Tibial nerve (tissue), 4 donors: ENCODE measurements at regions not wholly inside any gene's neighbourhood (a gene's known extent, or its start where the extent isn't known, plus 50 kb on each side); places are given as distances from the start of the nearest gene placed in this dataset.

Experiments used
- DNase-seq, 2 donors: peaks; one replicate each; pipeline ENCODE4 v3.0.0-alpha.2; 2019; ENCODE audit warnings: low spot score in 2 of 2
- H3K27ac ChIP-seq, 4 donors: fragments of 200-600 bp; sonication (generic) in 3 of 4; one replicate each; pipeline ENCODE4 v1.5.1; 2017 to 2019; ENCODE audit warnings: mild to moderate bottlenecking in 1 of 4
- H3K27me3 ChIP-seq, 2 donors: fragments of 200-600 bp; sonication (generic) in 1 of 2; one replicate each; pipeline versions ENCODE4 v1.5.1 to v1.6.0; 2017 to 2019
- H3K36me3 ChIP-seq, 3 donors: fragments of 200-600 bp; sonication (generic); one replicate each; pipeline ENCODE4 v1.5.1; 2018 to 2019
- H3K4me1 ChIP-seq, 4 donors: fragments of 200-600 bp; sonication (generic) in 3 of 4; one replicate each; pipeline ENCODE4 v1.5.1; 2017 to 2019
- H3K4me3 ChIP-seq, 4 donors: fragments of 200-600 bp; sonication (generic) in 3 of 4; one replicate each; pipeline ENCODE4 v1.5.1; 2017 to 2019; ENCODE audit warnings: mild to moderate bottlenecking in 1 of 4, moderate library complexity in 1 of 4
- H3K9me3 ChIP-seq, 4 donors: fragments of 200-600 bp; sonication (generic) in 3 of 4; one replicate each; pipeline ENCODE4 v1.5.1; 2017 to 2019
- EP300 ChIP-seq, 2 donors: sonication (generic); formaldehyde crosslinking; IDR thresholded peaks; one replicate each; pipeline ENCODE4 v1.6.1; 2017; ENCODE audit warnings: antibody characterized with exemption in 2 of 2, mild to moderate bottlenecking in 1 of 2
- POLR2A ChIP-seq, 2 donors: fragments of 450-650 bp; IDR thresholded peaks; one replicate each; pipeline ENCODE4 v1.6.1; 2017; ENCODE audit warnings: antibody characterized with exemption in 2 of 2, mild to moderate bottlenecking in 2 of 2, moderate library complexity in 2 of 2
- WGBS, 2 donors: methylation state at CpG; one replicate each; pipeline ENCODE4 v1.1.5; 2018; 5-methylcytosine and 5-hydroxymethylcytosine counted together
- TF ChIP-seq, protein P1 (sequence below), 5 experiments: fragments of 200-600 bp in 3 of 5; fragments of 450-650 bp in 2 of 5; sonication (generic) in 3 of 5; IDR thresholded peaks; one replicate each; pipeline ENCODE4 v1.5.1; 2016 to 2019; ENCODE audit warnings: antibody characterized with exemption in 5 of 5, mild to moderate bottlenecking in 3 of 5, moderate library complexity in 2 of 5

DNA sequence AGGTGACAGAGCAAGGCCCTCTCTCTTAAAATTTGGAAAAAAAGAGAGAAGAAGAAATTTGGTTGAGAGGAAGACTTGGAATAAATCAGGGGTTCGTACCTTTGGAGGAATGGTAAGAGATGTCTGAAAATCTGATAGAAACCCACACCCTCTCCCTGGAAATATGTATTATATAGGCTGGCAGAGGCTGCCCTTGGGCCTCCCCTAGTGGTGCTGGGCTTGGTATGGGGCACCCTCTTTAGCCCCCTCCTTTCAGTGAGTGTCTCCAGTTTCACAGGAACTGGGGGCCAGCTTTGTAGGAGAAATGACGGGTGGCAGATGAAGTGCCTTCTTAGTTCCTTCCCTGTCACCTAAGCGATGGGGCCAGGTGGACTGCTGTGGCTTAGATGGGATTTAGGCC lies 82.9 kb upstream of the SLC2A1 start:
- H3K27me3 ChIP-seq: no peaks in the 10 kb centered on the region
- H3K4me1 ChIP-seq: peaks cover 0 to 7% (median 0%) of the 10 kb centered on the region in 4 donors
- TF ChIP-seq EP300 (IDR thresholded peaks at IDR 0.05) (no peak), POLR2A (IDR thresholded peaks at IDR 0.05) (no peak)
- TF ChIP-seq, protein P1, sequence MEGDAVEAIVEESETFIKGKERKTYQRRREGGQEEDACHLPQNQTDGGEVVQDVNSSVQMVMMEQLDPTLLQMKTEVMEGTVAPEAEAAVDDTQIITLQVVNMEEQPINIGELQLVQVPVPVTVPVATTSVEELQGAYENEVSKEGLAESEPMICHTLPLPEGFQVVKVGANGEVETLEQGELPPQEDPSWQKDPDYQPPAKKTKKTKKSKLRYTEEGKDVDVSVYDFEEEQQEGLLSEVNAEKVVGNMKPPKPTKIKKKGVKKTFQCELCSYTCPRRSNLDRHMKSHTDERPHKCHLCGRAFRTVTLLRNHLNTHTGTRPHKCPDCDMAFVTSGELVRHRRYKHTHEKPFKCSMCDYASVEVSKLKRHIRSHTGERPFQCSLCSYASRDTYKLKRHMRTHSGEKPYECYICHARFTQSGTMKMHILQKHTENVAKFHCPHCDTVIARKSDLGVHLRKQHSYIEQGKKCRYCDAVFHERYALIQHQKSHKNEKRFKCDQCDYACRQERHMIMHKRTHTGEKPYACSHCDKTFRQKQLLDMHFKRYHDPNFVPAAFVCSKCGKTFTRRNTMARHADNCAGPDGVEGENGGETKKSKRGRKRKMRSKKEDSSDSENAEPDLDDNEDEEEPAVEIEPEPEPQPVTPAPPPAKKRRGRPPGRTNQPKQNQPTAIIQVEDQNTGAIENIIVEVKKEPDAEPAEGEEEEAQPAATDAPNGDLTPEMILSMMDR (IDR thresholded peaks at IDR 0.05): no peak
- H3K27ac ChIP-seq: no peak overlapping the region
- H3K9me3 ChIP-seq: no peaks in the 10 kb centered on the region
- no peak overlapping the region for H3K4me3 ChIP-seq
- H3K36me3 ChIP-seq: no peaks in the 10 kb centered on the region
- 93 to 94% methylated on average over 3 of the region's 3 CpGs for WGBS, 2 donors
- no peak for DNase-seq

DNA sequence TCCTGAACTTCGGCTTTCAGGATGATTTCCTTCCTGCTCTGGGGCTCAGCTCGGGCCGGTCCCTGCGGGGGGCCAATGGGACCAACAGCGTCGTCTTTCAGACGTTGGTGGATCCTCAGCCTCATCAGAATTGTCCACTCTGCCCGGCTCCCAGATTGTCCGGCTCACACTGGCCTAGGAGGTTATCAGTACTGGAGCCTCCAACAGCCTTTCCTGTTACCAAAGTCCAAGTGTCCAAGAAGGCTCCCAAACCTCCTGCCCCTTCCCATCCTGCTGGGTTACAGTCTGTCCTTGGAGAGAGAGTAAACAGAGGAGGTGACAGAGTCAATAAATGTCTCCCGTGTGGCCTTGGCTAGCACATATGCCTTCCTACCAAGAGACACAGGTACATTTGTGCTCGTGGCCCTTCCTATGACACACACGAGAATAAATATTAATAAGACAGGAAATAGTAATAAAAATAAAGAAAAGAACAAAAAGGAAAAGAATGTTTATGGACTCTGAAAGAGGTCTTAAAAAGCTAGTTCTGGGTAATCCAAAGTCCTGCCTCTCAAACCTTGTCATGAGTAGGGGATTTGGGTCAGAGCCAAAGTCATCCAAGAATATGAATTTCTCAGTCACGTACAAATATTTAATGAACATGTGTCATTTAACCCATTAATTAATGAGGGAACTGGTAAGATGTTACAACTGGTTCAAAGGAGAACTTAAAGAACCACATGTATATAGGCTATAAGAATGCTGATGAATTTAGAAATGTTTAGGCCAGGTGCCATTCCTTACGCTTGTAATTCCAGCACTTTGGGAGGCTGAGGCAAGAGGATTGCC lies 80.8 kb upstream of the SLC2A1 start:
- no peak overlapping the region for H3K27ac ChIP-seq
- TF ChIP-seq POLR2A (IDR thresholded peaks at IDR 0.05): no peak
- TF ChIP-seq EP300 (IDR thresholded peaks at IDR 0.05): no peak
- TF ChIP-seq, protein P1 (IDR thresholded peaks at IDR 0.05): no peak
- H3K9me3 ChIP-seq: no peaks in the 10 kb centered on the region
- WGBS, 2 donors: 47 to 49% methylated on average over 14 of the region's 14 CpGs
- H3K36me3 ChIP-seq: no peaks in the 10 kb centered on the region
- H3K27me3 ChIP-seq: no peaks in the 10 kb centered on the region
- no peak for DNase-seq
- peaks cover 0 to 8% (median 0%) of the 10 kb centered on the region in 4 donors for H3K4me1 ChIP-seq
- no peak overlapping the region for H3K4me3 ChIP-seq

DNA sequence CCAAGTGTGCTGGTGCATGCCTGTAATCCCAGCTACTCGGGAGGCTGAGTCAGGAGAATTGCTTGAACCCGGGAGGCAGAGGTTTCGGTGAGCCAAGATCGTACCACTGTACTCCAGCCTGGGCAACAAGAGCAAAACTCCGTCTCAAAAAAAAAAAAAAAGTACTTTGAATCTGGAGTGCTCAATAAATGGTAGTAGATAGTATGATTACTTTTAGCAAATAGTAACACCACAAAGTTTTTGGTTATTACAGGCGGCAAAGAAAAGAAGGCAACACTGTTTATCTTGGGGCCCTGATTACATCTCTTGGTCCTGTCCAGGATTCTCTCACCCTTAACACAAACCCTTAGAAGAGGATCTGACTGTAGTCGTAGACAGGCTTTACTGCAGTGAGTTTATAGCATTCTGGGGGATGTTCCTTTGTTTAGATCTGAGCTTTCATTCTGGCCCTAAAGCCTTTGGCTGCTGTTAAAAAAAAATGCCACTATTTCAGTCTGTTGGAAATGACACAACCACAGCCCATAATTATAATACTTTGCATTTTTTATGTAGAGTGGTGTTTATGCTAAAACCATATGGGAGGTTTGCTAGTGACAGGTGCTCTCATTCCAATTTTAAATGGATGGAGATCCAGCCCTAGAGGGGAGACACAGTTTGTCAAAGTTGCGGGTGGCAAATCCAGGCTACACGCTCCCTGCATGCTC lies 79.7 kb upstream of the SLC2A1 start:
- no peaks in the 10 kb centered on the region for H3K27me3 ChIP-seq
- H3K36me3 ChIP-seq: no peaks in the 10 kb centered on the region
- H3K4me1 ChIP-seq: peaks cover 0 to 8% (median 0%) of the 10 kb centered on the region in 4 donors
- no peaks in the 10 kb centered on the region for H3K9me3 ChIP-seq
- TF ChIP-seq POLR2A (IDR thresholded peaks at IDR 0.05): no peak
- TF ChIP-seq, protein P1 (IDR thresholded peaks at IDR 0.05): no peak
- DNase-seq: no peak
- no peak overlapping the region for H3K27ac ChIP-seq
- H3K4me3 ChIP-seq: no peak overlapping the region
- 85 to 88% methylated on average over 9 of the region's 9 CpGs for WGBS, 2 donors

DNA sequence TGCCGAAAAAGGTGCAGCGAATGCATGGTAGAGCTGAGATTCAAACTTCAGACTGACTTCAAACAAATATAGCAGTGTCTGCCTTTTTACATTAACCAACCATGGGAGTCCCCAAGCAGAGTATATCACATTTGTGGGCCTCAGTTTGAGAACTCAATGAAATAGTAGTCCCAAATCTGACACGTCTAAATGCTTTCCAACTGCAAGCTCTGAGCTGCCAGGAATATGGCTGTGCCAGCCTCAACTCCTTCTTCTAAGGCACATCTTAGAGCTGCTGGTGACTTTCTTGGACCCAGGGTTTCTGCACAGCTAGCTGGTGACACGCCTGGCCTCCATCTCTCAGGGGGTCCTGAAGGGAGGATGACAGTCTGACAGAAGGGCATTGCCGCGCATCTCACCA lies 78.8 kb upstream of the SLC2A1 start:
- no peak for DNase-seq
- TF ChIP-seq POLR2A (IDR thresholded peaks at IDR 0.05): no peak
- TF ChIP-seq, protein P1 (IDR thresholded peaks at IDR 0.05): no peak
- TF ChIP-seq EP300 (IDR thresholded peaks at IDR 0.05): no peak
- no peaks in the 10 kb centered on the region for H3K27me3 ChIP-seq
- no peak overlapping the region for H3K4me3 ChIP-seq
- 95 to 97% methylated on average over 6 of the region's 6 CpGs for WGBS, 2 donors
- H3K36me3 ChIP-seq: no peaks in the 10 kb centered on the region
- H3K4me1 ChIP-seq: peaks cover 0 to 8% (median 0%) of the 10 kb centered on the region in 4 donors
- no peak overlapping the region for H3K27ac ChIP-seq
- no peaks in the 10 kb centered on the region for H3K9me3 ChIP-seq

DNA sequence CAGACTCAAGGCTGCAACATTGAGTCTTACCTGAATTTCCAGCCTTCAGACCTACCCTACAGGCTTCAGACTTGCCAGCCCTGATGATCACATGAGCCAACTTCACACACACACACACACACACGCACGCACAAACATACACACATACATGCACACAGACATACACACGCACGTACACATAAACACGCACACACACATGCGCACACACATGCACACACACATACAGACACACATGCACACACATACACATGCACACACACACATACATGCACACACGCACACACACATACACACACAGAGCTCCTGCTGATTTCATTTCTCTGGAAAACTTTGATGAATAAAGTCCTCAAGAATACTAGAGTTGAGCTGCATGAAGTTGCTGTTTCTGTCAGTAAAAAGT lies 78.3 kb upstream of the SLC2A1 start:
- Histone ChIP-seq H3K9me3 (no peaks in the 10 kb centered on the region), H3K4me1 (peaks cover 0 to 8% (median 0%) of the 10 kb centered on the region in 4 donors), H3K27me3 (no peaks in the 10 kb centered on the region), H3K36me3 (no peaks in the 10 kb centered on the region), H3K27ac (no peak overlapping the region), H3K4me3 (no peak overlapping the region)
- TF ChIP-seq EP300 (IDR thresholded peaks at IDR 0.05) (no peak), POLR2A (IDR thresholded peaks at IDR 0.05) (no peak)
- TF ChIP-seq, protein P1 (IDR thresholded peaks at IDR 0.05): no peak
- WGBS, 2 donors: 83 to 94% methylated on average over 7 of the region's 7 CpGs
- no peak for DNase-seq
